GM23248 (cell line): ENCODE measurements at regions not wholly inside any gene's neighbourhood (a gene's known extent, or its start where the extent isn't known, plus 50 kb on each side); places are given as distances from the start of the nearest gene placed in this dataset.

Source experiments
- EZH2 ChIP-seq: fragments of 200-600 bp; sonication (generic); IDR thresholded peaks from 2 replicates; pipeline ENCODE4 v1.6.1; 2018; ENCODE audit warnings: antibody characterized with exemption, mild to moderate bottlenecking; ENCODE audit not compliant: insufficient read depth, poor library complexity, severe bottlenecking
- EZH2phosphoT487 ChIP-seq: fragments of 200-600 bp; sonication (generic); IDR thresholded peaks from 2 replicates; pipeline ENCODE4 v1.6.1; 2018; ENCODE audit warnings: antibody characterized with exemption, moderate library complexity, mild to moderate bottlenecking, low read depth; ENCODE audit not compliant: insufficient read depth

GRCh38 chr9:18365651-18366050, 108.3 kb upstream of the ADAMTSL1 start:
- TF ChIP-seq EZH2: no peak
- TF ChIP-seq EZH2phosphoT487: no peak
